ENCODE measurements at regions not wholly inside any gene's neighbourhood (a gene's known extent, or its start where the extent isn't known, plus 50 kb on each side); places are given as distances from the start of the nearest gene placed in this dataset.

- 0% methylated on average over 1 of the region's 1 CpG for WGBS (ENCODE audit: insufficient coverage, low coverage, missing lambda C conversion rate)
- intact Hi-C loops (cut with micrococcal nuclease) (no loop called here), in situ Hi-C loops (cut with MboI) (no loop called here)
- Histone ChIP-seq H3K9ac (ENCODE audit: insufficient read depth in 1 of 2, low read depth in 2 of 2, low read length in 2 of 2) (no peak overlapping the region), H3K4me2 (ENCODE audit: insufficient read depth, low read length) (no peak overlapping the region), H2AFZ (ENCODE audit: low read depth, low read length) (no peak overlapping the region), H3K4me1 (replicated peaks in 1 of 2; ENCODE audit: control insufficient read depth in 2 of 2, insufficient read depth in 2 of 2, low read length in 2 of 2) (no peaks in the 10 kb centered on the region), H3K79me2 (ENCODE audit: control insufficient read depth, insufficient read depth, low read length) (no peaks in the 10 kb centered on the region), H3K36me3 (ENCODE audit: control insufficient read depth, insufficient read depth, low read length) (no peaks in the 10 kb centered on the region), H3K4me3 (no peak overlapping the region), H3K9me1 (ENCODE audit: control insufficient read depth, insufficient read depth, low read length) (no peaks in the 10 kb centered on the region), H4K20me1 (replicated peaks; ENCODE audit: control insufficient read depth, insufficient read depth, low read length) (no peaks in the 10 kb centered on the region), H3K27ac (ENCODE audit: extremely low read depth, low read depth, low read length) (no peak overlapping the region), H3K9me3 (replicated peaks; ENCODE audit: control insufficient read depth, insufficient read depth, low read depth, low read length) (no peaks in the 10 kb centered on the region; the same call in 1 of the 2 replicates), H3K27me3 (ENCODE audit: control insufficient read depth in 2 of 2, insufficient read depth in 2 of 2, low read length in 2 of 2) (no peaks in the 10 kb centered on the region)
- DNase-seq (ENCODE audit: extremely low read depth in 1 of 4, low spot score in 3 of 4), result no peak
- no peak for ATAC-seq
- BruUV-seq (replicated peaks), result no TSS peak
- no peak for FAIRE-seq
- POLR2A ChIA-PET, result no interaction called here
- TF ChIP-seq BCOR (IDR thresholded peaks at IDR 0.05) (no peak), ATF7 (IDR thresholded peaks at IDR 0.05) (no peak), ZMIZ1 (IDR thresholded peaks at IDR 0.05; ENCODE audit: low read depth in 2 of 2, low read length in 2 of 2) (no peak), ARID3A (IDR thresholded peaks at IDR 0.05; ENCODE audit: borderline replicate concordance, low read depth, low read length) (no peak), ARNT (IDR thresholded peaks at IDR 0.05) (no peak), ZC3H11A (IDR thresholded peaks at IDR 0.05; ENCODE audit: low read depth, low read length) (no peak), AFF4 (CRISPR knock-in tag; IDR thresholded peaks at IDR 0.05) (no peak), TRIM24 (IDR thresholded peaks at IDR 0.05) (no peak), HSF4 (CRISPR knock-in tag; IDR thresholded peaks at IDR 0.05; ENCODE audit: borderline replicate concordance) (no peak), CREBBP (IDR thresholded peaks at IDR 0.05; ENCODE audit: low read depth, low read length) (no peak), ZFPM2 (CRISPR knock-in tag; IDR thresholded peaks at IDR 0.05) (no peak), CBX5 (IDR thresholded peaks at IDR 0.05; ENCODE audit: borderline replicate concordance, low read depth) (no peak), MTA1 (IDR thresholded peaks at IDR 0.05; ENCODE audit: borderline replicate concordance) (no peak), ATF1 (CRISPR knock-in tag; IDR thresholded peaks at IDR 0.05) (no peak), ATF1 (tag; IDR thresholded peaks at IDR 0.05) (no peak), ZNF79 (CRISPR knock-in tag; IDR thresholded peaks at IDR 0.05; ENCODE audit: low read depth) (no peak), MAFK (IDR thresholded peaks at IDR 0.05; ENCODE audit: low read length) (no peak)
- CTCF ChIA-PET (ENCODE audit: low intra/inter-chr PET ratio), result no interaction called here
Observed at GRCh38 chr4:130068072-130068471, 972.1 kb downstream of the C4orf33 start.
